SJCRH30 (cell line): ENCODE measurements at regions not wholly inside any gene's neighbourhood (a gene's known extent, or its start where the extent isn't known, plus 50 kb on each side); places are given as distances from the start of the nearest gene placed in this dataset.
"Not testable (repeated sequence)": the region's sequence is repeated elsewhere in the genome, so short reads cannot be mapped to it uniquely, and the experiment has no call there.

ENCODE experiments used
- DNase-seq, 2 experiments: peaks; one replicate each; pipeline ENCODE4 v3.0.0-alpha.2; 2015 to 2020
- H3K27ac ChIP-seq: fragments of 250-450 bp; sonication (Bioruptor Pico); 2 replicates; pipeline ENCODE4 v1.5.1; 2020; ENCODE audit warnings: mild to moderate bottlenecking, moderate library complexity
- H3K27me3 ChIP-seq: fragments of 250-450 bp; sonication (Bioruptor Pico); 2 replicates; pipeline ENCODE4 v1.5.1; 2020; ENCODE audit warnings: mild to moderate bottlenecking, moderate library complexity
- H3K36me3 ChIP-seq: fragments of 250-450 bp; sonication (Bioruptor Pico); 2 replicates; pipeline ENCODE4 v1.5.1; 2020; ENCODE audit warnings: mild to moderate bottlenecking, moderate library complexity
- H3K4me1 ChIP-seq: fragments of 250-450 bp; sonication (Bioruptor Pico); 2 replicates; pipeline ENCODE4 v1.5.1; 2020; ENCODE audit warnings: mild to moderate bottlenecking, moderate library complexity
- H3K4me3 ChIP-seq: fragments of 250-450 bp; sonication (Bioruptor Pico); 2 replicates; pipeline ENCODE4 v1.5.1; 2020; ENCODE audit warnings: mild to moderate bottlenecking, moderate library complexity
- H3K9me3 ChIP-seq: fragments of 250-450 bp; sonication (Bioruptor Pico); replicated peaks from 2 replicates; pipeline ENCODE4 v1.5.1; 2020; ENCODE audit warnings: mild to moderate bottlenecking, moderate library complexity

GRCh38 chr14:105666420-105666819 is 140.0 kb downstream of the TMEM121 start:
- Histone ChIP-seq H3K36me3 (no peaks in the 10 kb centered on the region), H3K9me3 (no peaks in the 10 kb centered on the region), H3K4me3 (no peak overlapping the region), H3K4me1 (no peaks in the 10 kb centered on the region), H3K27me3 (no peaks in the 10 kb centered on the region), H3K27ac (no peak overlapping the region)
- DNase-seq = no peak

GRCh38 chr14:105666991-105667662 is 140.7 kb downstream of the TMEM121 start:
- DNase-seq, H3K4me1 ChIP-seq, H3K9me3 ChIP-seq, H3K27ac ChIP-seq, H3K27me3 ChIP-seq, H3K4me3 ChIP-seq, H3K36me3 ChIP-seq: not testable (repeated sequence)

GRCh38 chr14:105667663-105668020 is 141.3 kb downstream of the TMEM121 start:
- H3K4me1 ChIP-seq, H3K27me3 ChIP-seq, H3K4me3 ChIP-seq, DNase-seq, H3K36me3 ChIP-seq, H3K9me3 ChIP-seq, H3K27ac ChIP-seq: not testable (repeated sequence)

GRCh38 chr14:105668021-105668420 is 141.6 kb downstream of the TMEM121 start:
- not testable (repeated sequence) for H3K36me3 ChIP-seq, H3K4me3 ChIP-seq, H3K9me3 ChIP-seq, H3K27ac ChIP-seq, H3K4me1 ChIP-seq, DNase-seq, H3K27me3 ChIP-seq

- H3K27me3 ChIP-seq, H3K4me3 ChIP-seq, H3K36me3 ChIP-seq, H3K27ac ChIP-seq, H3K9me3 ChIP-seq, DNase-seq, H3K4me1 ChIP-seq: not testable (repeated sequence)
Measured at GRCh38 chr14:105668471-105669230, 142.3 kb downstream of the TMEM121 start.

GRCh38 chr14:105669231-105669610 is 142.8 kb downstream of the TMEM121 start:
- not testable (repeated sequence) for H3K4me1 ChIP-seq, H3K9me3 ChIP-seq, H3K4me3 ChIP-seq, DNase-seq, H3K36me3 ChIP-seq, H3K27ac ChIP-seq, H3K27me3 ChIP-seq

GRCh38 chr14:105669646-105670045 is 143.3 kb downstream of the TMEM121 start:
- H3K36me3 ChIP-seq, H3K4me3 ChIP-seq, H3K4me1 ChIP-seq, H3K27ac ChIP-seq, DNase-seq, H3K9me3 ChIP-seq, H3K27me3 ChIP-seq: not testable (repeated sequence)

- H3K27ac ChIP-seq = not testable (repeated sequence)
Measured at GRCh38 chr14:105672450-105673200, 146.2 kb downstream of the TMEM121 start.

GRCh38 chr14:105675433-105675832 is 149.1 kb downstream of the TMEM121 start:
- H3K36me3 ChIP-seq, H3K27me3 ChIP-seq, DNase-seq, H3K9me3 ChIP-seq, H3K27ac ChIP-seq, H3K4me3 ChIP-seq, H3K4me1 ChIP-seq: not testable (repeated sequence)

More at GRCh38 chr14:105672450-105673200, 146.2 kb downstream of the TMEM121 start:
- not testable (repeated sequence) for DNase-seq, H3K4me3 ChIP-seq, H3K36me3 ChIP-seq, H3K4me1 ChIP-seq, H3K9me3 ChIP-seq, H3K27me3 ChIP-seq

GRCh38 chr14:105675905-105676670 is 149.7 kb downstream of the TMEM121 start:
- H3K27ac ChIP-seq, H3K27me3 ChIP-seq, H3K4me1 ChIP-seq, DNase-seq, H3K36me3 ChIP-seq, H3K9me3 ChIP-seq, H3K4me3 ChIP-seq: not testable (repeated sequence)

GRCh38 chr14:105678057-105678456 is 151.7 kb downstream of the TMEM121 start:
- H3K4me1 ChIP-seq, H3K27me3 ChIP-seq, H3K27ac ChIP-seq, H3K9me3 ChIP-seq, H3K36me3 ChIP-seq, H3K4me3 ChIP-seq, DNase-seq: not testable (repeated sequence)

- H3K4me3 ChIP-seq, H3K27ac ChIP-seq, H3K36me3 ChIP-seq, DNase-seq, H3K9me3 ChIP-seq, H3K27me3 ChIP-seq, H3K4me1 ChIP-seq: not testable (repeated sequence)
Measured at GRCh38 chr14:105678996-105679958, 152.9 kb downstream of the TMEM121 start.

GRCh38 chr14:105679959-105680735 is 153.8 kb downstream of the TMEM121 start:
- DNase-seq, H3K4me3 ChIP-seq, H3K36me3 ChIP-seq, H3K9me3 ChIP-seq, H3K27me3 ChIP-seq, H3K4me1 ChIP-seq, H3K27ac ChIP-seq: not testable (repeated sequence)
